Natural killer cell (primary cell): ENCODE measurements at regions not wholly inside any gene's neighbourhood (a gene's known extent, or its start where the extent isn't known, plus 50 kb on each side); places are given as distances from the start of the nearest gene placed in this dataset.

Experiments used
- ATAC-seq, 3 donors: fragments of 150-1000 bp in 2 of 3; fragments of 200-7000 bp in 1 of 3; cut with Tn5 transposase; 1 replicate in 1 of 3; 2 replicates in 2 of 3; pipeline ENCODE4 v1.10.0; 2021; ENCODE audit warnings: mild to moderate bottlenecking in 2 of 3, moderate library complexity in 2 of 3
- DNase-seq, 2 donors: peaks; one replicate each; pipeline versions ENCODE4 v3.0.0 to v3.0.0-alpha.2; 2013 to 2021; ENCODE audit warnings: mixed read lengths in 1 of 2
- H3K27ac ChIP-seq: one replicate; pipeline ENCODE4 v1.5.1; 2013; ENCODE audit warnings: mild to moderate bottlenecking, low read length
- H3K27me3 ChIP-seq: one replicate; pipeline ENCODE4 v1.6.1; 2013; ENCODE audit warnings: low read length; ENCODE audit not compliant: control insufficient read depth, insufficient read depth
- H3K36me3 ChIP-seq: one replicate; pipeline ENCODE4 v1.6.1; 2013; ENCODE audit warnings: low read length; ENCODE audit not compliant: control insufficient read depth, insufficient read depth
- H3K4me1 ChIP-seq: one replicate; pipeline ENCODE4 v1.6.1; 2013; ENCODE audit warnings: low read length; ENCODE audit not compliant: control insufficient read depth, insufficient read depth
- H3K4me3 ChIP-seq: one replicate; pipeline ENCODE4 v1.5.1; 2013; ENCODE audit warnings: low read length
- H3K9me3 ChIP-seq: one replicate; pipeline ENCODE4 v1.6.1; 2013; ENCODE audit warnings: low read length; ENCODE audit not compliant: control insufficient read depth, insufficient read depth
- H3K27ac Mint-ChIP-seq, 2 donors: one replicate each; pipeline ENCODE4 v1.8.0; 2022; ENCODE audit warnings: mild to moderate bottlenecking in 2 of 2, mixed read lengths in 2 of 2, moderate library complexity in 1 of 2
- H3K27me3 Mint-ChIP-seq, 2 donors: one replicate each; pipeline ENCODE4 v1.8.0; 2022; ENCODE audit warnings: low read depth in 2 of 2, mixed read lengths in 2 of 2
- H3K36me3 Mint-ChIP-seq: one replicate; pipeline ENCODE4 v1.8.0; 2022; ENCODE audit warnings: mixed read lengths
- H3K4me1 Mint-ChIP-seq, 2 donors: one replicate each; pipeline ENCODE4 v1.8.0; 2022; ENCODE audit warnings: mixed read lengths in 2 of 2
- H3K4me3 Mint-ChIP-seq: one replicate; pipeline ENCODE4 v1.8.0; 2022; ENCODE audit warnings: mild to moderate bottlenecking, moderate library complexity, mixed read lengths
- H3K9me3 Mint-ChIP-seq, 2 donors: one replicate each; pipeline ENCODE4 v1.8.0; 2022; ENCODE audit warnings: mixed read lengths in 2 of 2
- CTCF ChIP-seq: fragments of 200-600 bp; IDR thresholded peaks from one replicate; pipeline ENCODE4 v1.8.0; 2022; ENCODE audit warnings: antibody characterized with exemption
- WGBS: methylation state at CpG from one replicate; pipeline ENCODE4 v1.1.7; 2013; ENCODE audit warnings: missing lambda C conversion rate; ENCODE audit not compliant: insufficient coverage; 5-methylcytosine and 5-hydroxymethylcytosine counted together
- intact Hi-C: fragments of 100-400 bp; cut with micrococcal nuclease; formaldehyde crosslinking; loops from one replicate; pipeline ENCODE4 v1.14.2; 2022

- Mint-ChIP-seq H3K36me3 (no peaks in the 10 kb centered on the region), H3K9me3 (no peaks in the 10 kb centered on the region), H3K4me1 (peaks cover 13 to 15% of the 10 kb centered on the region in 2 donors), H3K27ac (no peak overlapping the region), H3K27me3 (peaks cover 7 to 13% of the 10 kb centered on the region in 2 donors), H3K4me3 (no peak overlapping the region)
- no peak for TF ChIP-seq CTCF
- H3K4me3 ChIP-seq, result no peak overlapping the region
- no peaks in the 10 kb centered on the region for H3K27me3 ChIP-seq
- ATAC-seq (no peak), DNase-seq (no peak)
- no peak overlapping the region for H3K27ac ChIP-seq
- H3K9me3 ChIP-seq, result no peaks in the 10 kb centered on the region
- intact Hi-C loops, result no loop called here
- peaks cover 9% of the 10 kb centered on the region for H3K4me1 ChIP-seq
- no peaks in the 10 kb centered on the region for H3K36me3 ChIP-seq
- 96% methylated on average over 6 of the region's 6 CpGs for WGBS
These were observed 161.2 kb downstream of the VEGFA start for GRCh38 chr6:43931201-43931600.

GRCh38 chr6:43930440-43931154, 160.6 kb downstream of the VEGFA start:
- ATAC-seq (no peak), DNase-seq (no peak)
- Histone ChIP-seq H3K9me3 (no peaks in the 10 kb centered on the region), H3K27me3 (no peaks in the 10 kb centered on the region), H3K4me3 (no peak overlapping the region), H3K27ac (no peak overlapping the region), H3K4me1 (peaks cover 9% of the 10 kb centered on the region), H3K36me3 (no peaks in the 10 kb centered on the region)
- intact Hi-C loops, result no loop called here
- TF ChIP-seq CTCF, result no peak
- no peak overlapping the region for H3K4me3 Mint-ChIP-seq
- H3K27ac Mint-ChIP-seq, result no peak overlapping the region
- H3K9me3 Mint-ChIP-seq, result no peaks in the 10 kb centered on the region
- H3K36me3 Mint-ChIP-seq, result no peaks in the 10 kb centered on the region
- H3K4me1 Mint-ChIP-seq, result peaks cover 14 to 15% of the 10 kb centered on the region in 2 donors
- H3K27me3 Mint-ChIP-seq, result peaks cover 6 to 13% of the 10 kb centered on the region in 2 donors
- 88% methylated on average over 6 of the region's 8 CpGs for WGBS

- H3K36me3 ChIP-seq, result no peaks in the 10 kb centered on the region
- H3K27ac ChIP-seq, result no peak overlapping the region
- 96% methylated on average over 5 of the region's 5 CpGs for WGBS
- TF ChIP-seq CTCF, result no peak
- no peak overlapping the region for H3K4me3 ChIP-seq
- ATAC-seq (no peak), DNase-seq (no peak)
- H3K9me3 Mint-ChIP-seq, result no peaks in the 10 kb centered on the region
- intact Hi-C loops, result no loop called here
- H3K36me3 Mint-ChIP-seq, result no peaks in the 10 kb centered on the region
- H3K4me1 ChIP-seq, result peaks cover 16% of the 10 kb centered on the region
- H3K27me3 Mint-ChIP-seq, result peaks cover 0 to 13% of the 10 kb centered on the region in 2 donors
- H3K27ac Mint-ChIP-seq, result no peak overlapping the region
- H3K4me3 Mint-ChIP-seq, result no peak overlapping the region
- peaks cover 20 to 23% of the 10 kb centered on the region in 2 donors for H3K4me1 Mint-ChIP-seq
- no peaks in the 10 kb centered on the region for H3K9me3 ChIP-seq
- no peaks in the 10 kb centered on the region for H3K27me3 ChIP-seq
These were observed 159.5 kb downstream of the VEGFA start for GRCh38 chr6:43929511-43929910.
